ENCODE measurements at regions not wholly inside any gene's neighbourhood (a gene's known extent, or its start where the extent isn't known, plus 50 kb on each side); places are given as distances from the start of the nearest gene placed in this dataset.

DNA sequence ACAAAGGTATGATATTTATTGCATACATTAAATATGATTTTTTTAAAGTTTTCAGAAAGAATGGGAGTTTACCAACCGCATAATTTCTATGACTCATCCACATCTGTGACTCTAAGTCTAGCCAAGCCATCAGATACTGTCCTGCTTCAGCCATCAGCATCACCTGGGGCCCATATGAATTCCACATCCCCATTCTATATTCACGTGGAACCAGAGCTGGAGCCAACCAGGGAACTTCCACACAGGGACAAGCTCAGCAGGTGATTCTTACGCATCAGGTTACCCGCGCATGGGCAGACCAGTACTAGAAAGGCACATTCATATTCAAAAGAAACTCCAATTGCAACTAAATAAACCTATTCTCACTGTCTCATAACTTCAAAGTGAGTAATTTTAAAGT is 817.7 kb upstream of the IGFBP3 start:
- intact Hi-C loops (cut with micrococcal nuclease; ENCODE audit: unreplicated experiment) = no loop called here
- no peak overlapping the region for H3K4me3 ChIP-seq (ENCODE audit: low read depth, low read length, poor library complexity, severe bottlenecking)
- no peaks in the 10 kb centered on the region for H3K4me1 ChIP-seq (ENCODE audit: insufficient read depth, low read length, poor library complexity, severe bottlenecking)
- no peak for DNase-seq (ENCODE audit: low spot score)
- no peak overlapping the region for H2AFZ ChIP-seq (ENCODE audit: low read length)
- POLR2A ChIA-PET = interaction anchor here (1.0 kb wide), 1 partner anchor 20 kb away, joined by 3 read pairs; no protein-coding TSS in a partner anchor
- H3K9me2 ChIP-seq (ENCODE audit: insufficient read depth, low read length) = no peaks in the 10 kb centered on the region
- no peak overlapping the region for H3K4me2 ChIP-seq (ENCODE audit: low read length)
- no peak overlapping the region for H3K27ac ChIP-seq (ENCODE audit: low read depth, low read length, poor library complexity, severe bottlenecking)
- H3K79me2 ChIP-seq (ENCODE audit: insufficient read depth, low read depth, low read length) = no peaks in the 10 kb centered on the region
- H3K36me3 ChIP-seq (ENCODE audit: insufficient read depth, low read length) = no peaks in the 10 kb centered on the region
- no peaks in the 10 kb centered on the region for H3K9me3 ChIP-seq (ENCODE audit: low read length)
- no peaks in the 10 kb centered on the region for H4K20me1 ChIP-seq (ENCODE audit: insufficient read depth, low read length)
- BruUV-seq (replicated peaks) = no TSS peak
- no peak for TF ChIP-seq EZH2phosphoT487 (IDR thresholded peaks at IDR 0.05; ENCODE audit: borderline replicate concordance, low read depth, low read length)
- TF ChIP-seq, protein P1, sequence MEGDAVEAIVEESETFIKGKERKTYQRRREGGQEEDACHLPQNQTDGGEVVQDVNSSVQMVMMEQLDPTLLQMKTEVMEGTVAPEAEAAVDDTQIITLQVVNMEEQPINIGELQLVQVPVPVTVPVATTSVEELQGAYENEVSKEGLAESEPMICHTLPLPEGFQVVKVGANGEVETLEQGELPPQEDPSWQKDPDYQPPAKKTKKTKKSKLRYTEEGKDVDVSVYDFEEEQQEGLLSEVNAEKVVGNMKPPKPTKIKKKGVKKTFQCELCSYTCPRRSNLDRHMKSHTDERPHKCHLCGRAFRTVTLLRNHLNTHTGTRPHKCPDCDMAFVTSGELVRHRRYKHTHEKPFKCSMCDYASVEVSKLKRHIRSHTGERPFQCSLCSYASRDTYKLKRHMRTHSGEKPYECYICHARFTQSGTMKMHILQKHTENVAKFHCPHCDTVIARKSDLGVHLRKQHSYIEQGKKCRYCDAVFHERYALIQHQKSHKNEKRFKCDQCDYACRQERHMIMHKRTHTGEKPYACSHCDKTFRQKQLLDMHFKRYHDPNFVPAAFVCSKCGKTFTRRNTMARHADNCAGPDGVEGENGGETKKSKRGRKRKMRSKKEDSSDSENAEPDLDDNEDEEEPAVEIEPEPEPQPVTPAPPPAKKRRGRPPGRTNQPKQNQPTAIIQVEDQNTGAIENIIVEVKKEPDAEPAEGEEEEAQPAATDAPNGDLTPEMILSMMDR (conservative IDR thresholded peaks at IDR 0.05; ENCODE audit: low read length) = no peak
- CTCF ChIA-PET (ENCODE audit: unreplicated experiment) = no interaction called here

DNA sequence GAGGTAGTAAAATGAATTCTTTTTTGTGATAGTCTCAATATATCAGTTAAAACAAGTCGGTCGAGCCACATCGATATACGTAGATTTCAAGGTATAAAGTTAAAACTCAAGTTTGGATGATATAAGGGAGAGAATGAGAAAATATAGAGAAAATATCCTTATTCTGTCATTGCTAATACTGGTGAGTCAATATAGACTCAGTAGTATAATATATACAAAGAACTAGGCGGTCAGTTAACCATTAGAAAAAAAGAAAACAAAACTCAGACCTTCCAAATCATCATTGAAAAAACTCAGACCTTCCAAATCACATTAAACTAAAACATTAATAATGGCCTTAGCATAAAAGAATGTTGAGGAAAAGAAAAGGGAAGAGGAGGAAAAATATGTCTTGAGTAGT is 817.1 kb upstream of the IGFBP3 start:
- Histone ChIP-seq H3K36me3 (ENCODE audit: insufficient read depth, low read length) (no peaks in the 10 kb centered on the region), H3K9me2 (ENCODE audit: insufficient read depth, low read length) (no peaks in the 10 kb centered on the region), H4K20me1 (ENCODE audit: insufficient read depth, low read length) (no peaks in the 10 kb centered on the region), H3K27ac (ENCODE audit: low read depth, low read length, poor library complexity, severe bottlenecking) (no peak overlapping the region), H2AFZ (ENCODE audit: low read length) (no peak overlapping the region), H3K9me3 (ENCODE audit: low read length) (no peaks in the 10 kb centered on the region), H3K4me1 (ENCODE audit: insufficient read depth, low read length, poor library complexity, severe bottlenecking) (no peaks in the 10 kb centered on the region), H3K4me2 (ENCODE audit: low read length) (no peak overlapping the region), H3K4me3 (ENCODE audit: low read depth, low read length, poor library complexity, severe bottlenecking) (no peak overlapping the region), H3K79me2 (ENCODE audit: insufficient read depth, low read depth, low read length) (no peaks in the 10 kb centered on the region)
- CTCF ChIA-PET (ENCODE audit: unreplicated experiment) = no interaction called here
- no peak for DNase-seq (ENCODE audit: low spot score)
- no TSS peak for BruUV-seq (replicated peaks)
- TF ChIP-seq, protein P1 (conservative IDR thresholded peaks at IDR 0.05; ENCODE audit: low read length) = no peak
- no peak for TF ChIP-seq EZH2phosphoT487 (IDR thresholded peaks at IDR 0.05; ENCODE audit: borderline replicate concordance, low read depth, low read length)
- POLR2A ChIA-PET = no interaction called here
- intact Hi-C loops (cut with micrococcal nuclease; ENCODE audit: unreplicated experiment) = no loop called here

DNA sequence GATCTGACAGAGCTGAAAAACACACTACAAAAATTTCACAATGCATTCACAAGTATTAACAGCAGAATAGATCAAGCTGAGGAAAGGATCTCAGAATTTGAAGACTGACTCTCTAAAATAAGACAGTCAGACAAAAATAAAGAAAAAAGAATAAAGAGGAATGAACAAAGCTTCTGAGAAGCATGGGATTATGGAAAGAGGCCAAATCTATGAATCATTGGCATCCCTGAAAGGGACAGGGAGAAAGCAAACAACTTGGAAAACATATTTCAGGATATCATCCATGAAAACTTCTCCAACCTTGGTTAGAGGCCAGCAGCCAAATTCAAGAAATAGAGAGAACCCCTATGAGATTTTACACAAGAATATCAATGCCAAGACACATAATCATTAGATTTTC is 804.8 kb upstream of the IGFBP3 start:
- no TSS peak for BruUV-seq (replicated peaks)
- POLR2A ChIA-PET = interaction anchor here (0.7 kb wide), 1 partner anchor 302 kb away, joined by 3 read pairs; no protein-coding TSS in a partner anchor
- H3K4me3 ChIP-seq (ENCODE audit: low read depth, low read length, poor library complexity, severe bottlenecking) = no peak overlapping the region
- no peaks in the 10 kb centered on the region for H4K20me1 ChIP-seq (ENCODE audit: insufficient read depth, low read length)
- H3K4me2 ChIP-seq (ENCODE audit: low read length) = no peak overlapping the region
- no peaks in the 10 kb centered on the region for H3K4me1 ChIP-seq (ENCODE audit: insufficient read depth, low read length, poor library complexity, severe bottlenecking)
- H2AFZ ChIP-seq (ENCODE audit: low read length) = no peak overlapping the region
- TF ChIP-seq, protein P1 (conservative IDR thresholded peaks at IDR 0.05; ENCODE audit: low read length) = no peak
- no peak for TF ChIP-seq EZH2phosphoT487 (IDR thresholded peaks at IDR 0.05; ENCODE audit: borderline replicate concordance, low read depth, low read length)
- no peak for DNase-seq (ENCODE audit: low spot score)
- H3K79me2 ChIP-seq (ENCODE audit: insufficient read depth, low read depth, low read length) = no peaks in the 10 kb centered on the region
- H3K9me3 ChIP-seq (ENCODE audit: low read length) = no peaks in the 10 kb centered on the region
- no peak overlapping the region for H3K27ac ChIP-seq (ENCODE audit: low read depth, low read length, poor library complexity, severe bottlenecking)
- no peaks in the 10 kb centered on the region for H3K36me3 ChIP-seq (ENCODE audit: insufficient read depth, low read length)
- intact Hi-C loops (cut with micrococcal nuclease; ENCODE audit: unreplicated experiment) = no loop called here
- CTCF ChIA-PET (ENCODE audit: unreplicated experiment) = no interaction called here
- no peaks in the 10 kb centered on the region for H3K9me2 ChIP-seq (ENCODE audit: insufficient read depth, low read length)
